ENCODE measurements at regions not wholly inside any gene's neighbourhood (a gene's known extent, or its start where the extent isn't known, plus 50 kb on each side); places are given as distances from the start of the nearest gene placed in this dataset.

GRCh38 chr2:236344446-236344845, 80.2 kb upstream of the ASB18 start:
- TF ChIP-seq CTCF (IDR thresholded peaks at IDR 0.05 in 8 of 11, conservative IDR thresholded peaks at IDR 0.05 in 3 of 11), result no peak
- no peak for TF ChIP-seq POLR2AphosphoS5 (IDR thresholded peaks at IDR 0.05)
- no peak for TF ChIP-seq POLR2A (IDR thresholded peaks at IDR 0.05)
